MV-4-11 (cell line): ENCODE measurements at regions not wholly inside any gene's neighbourhood (a gene's known extent, or its start where the extent isn't known, plus 50 kb on each side); places are given as distances from the start of the nearest gene placed in this dataset.

ENCODE experiments used
- DNase-seq: peaks from one replicate; lab custom pipeline; 2025; lab: John Stamatoyannopoulos, UW

GRCh38 chrX:147405764-147406163 is 506.0 kb upstream of the FMR1 start:
- no peak for DNase-seq

- no peak for DNase-seq
Measured at GRCh38 chrX:147403040-147403439, 508.7 kb upstream of the FMR1 start.

- DNase-seq = no peak
Measured at GRCh38 chrX:147378767-147379166, 533.0 kb upstream of the FMR1 start.

GRCh38 chrX:147377728-147378127 is 534.0 kb upstream of the FMR1 start:
- no peak for DNase-seq

- peak; percentile 32 for DNase-seq
Measured at GRCh38 chrX:147376601-147377422, 534.9 kb upstream of the FMR1 start.

GRCh38 chrX:147364896-147365295 is 546.8 kb upstream of the FMR1 start:
- no peak for DNase-seq

GRCh38 chrX:147351644-147352043 is 537.1 kb upstream of the CXorf51A start:
- no peak for DNase-seq

- no peak for DNase-seq
Measured at GRCh38 chrX:147343467-147343866, 528.9 kb upstream of the CXorf51A start.

GRCh38 chrX:147342197-147342596 is 527.7 kb upstream of the CXorf51A start:
- no peak for DNase-seq

GRCh38 chrX:147340947-147341346 is 526.4 kb upstream of the CXorf51A start:
- no peak for DNase-seq

GRCh38 chrX:147333821-147334220 is 519.3 kb upstream of the CXorf51A start:
- DNase-seq = no peak

GRCh38 chrX:147322496-147322895 is 508.0 kb upstream of the CXorf51A start:
- DNase-seq = no peak

GRCh38 chrX:147315483-147315882 is 500.9 kb upstream of the CXorf51A start:
- no peak for DNase-seq
